ENCODE measurements at regions not wholly inside any gene's neighbourhood (a gene's known extent, or its start where the extent isn't known, plus 50 kb on each side); places are given as distances from the start of the nearest gene placed in this dataset.
"Not testable (repeated sequence)": the region's sequence is repeated elsewhere in the genome, so short reads cannot be mapped to it uniquely, and the experiment has no call there.

- TF ChIP-seq ZFX (IDR thresholded peaks at IDR 0.05) (no peak), CTCF (conservative IDR thresholded peaks at IDR 0.05) (no peak)
- H3K27ac ChIP-seq, result no peak overlapping the region
Observed at GRCh38 chr11:50088231-50088630, 55.6 kb downstream of the OR4C45 start.

GRCh38 chr11:50098186-50098725, 65.6 kb downstream of the OR4C45 start:
- H3K27ac ChIP-seq, result no peak overlapping the region
- TF ChIP-seq ZFX (IDR thresholded peaks at IDR 0.05) (no peak), CTCF (conservative IDR thresholded peaks at IDR 0.05) (no peak)

GRCh38 chr11:50102916-50103315, 70.2 kb downstream of the OR4C45 start:
- TF ChIP-seq ZFX (IDR thresholded peaks at IDR 0.05) (no peak), CTCF (conservative IDR thresholded peaks at IDR 0.05) (no peak)
- no peak overlapping the region for H3K27ac ChIP-seq

GRCh38 chr11:50140686-50141085, 108.0 kb downstream of the OR4C45 start:
- not testable (repeated sequence) for H3K27ac ChIP-seq

- H3K27ac ChIP-seq, result not testable (repeated sequence)
Observed at GRCh38 chr11:50146308-50146707, 113.6 kb downstream of the OR4C45 start.

GRCh38 chr11:50147946-50148345, 115.3 kb downstream of the OR4C45 start:
- not testable (repeated sequence) for H3K27ac ChIP-seq

- TF ChIP-seq ZFX (IDR thresholded peaks at IDR 0.05) (no peak), CTCF (conservative IDR thresholded peaks at IDR 0.05) (no peak)
- H3K27ac ChIP-seq, result no peak overlapping the region
Observed at GRCh38 chr11:50155508-50155907, 122.8 kb downstream of the OR4C45 start.

GRCh38 chr11:50164050-50164449, 131.4 kb downstream of the OR4C45 start:
- no peak for TF ChIP-seq CTCF (conservative IDR thresholded peaks at IDR 0.05)
- no peak for TF ChIP-seq ZFX (IDR thresholded peaks at IDR 0.05)

GRCh38 chr11:50169634-50170033, 137.0 kb downstream of the OR4C45 start:
- TF ChIP-seq ZFX (IDR thresholded peaks at IDR 0.05) (no peak), CTCF (conservative IDR thresholded peaks at IDR 0.05) (no peak)
- H3K27ac ChIP-seq, result no peak overlapping the region

More at GRCh38 chr11:50164050-50164449, 131.4 kb downstream of the OR4C45 start:
- H3K27ac ChIP-seq, result no peak overlapping the region
